Stimulated activated CD8-positive, alpha-beta memory T cell treated with anti-CD3 and anti-CD28 coated beads, Interleukin-15, amount 100 ng/mL, for 48 hours (primary cell): ENCODE measurements at regions not wholly inside any gene's neighbourhood (a gene's known extent, or its start where the extent isn't known, plus 50 kb on each side); places are given as distances from the start of the nearest gene placed in this dataset.
"Not testable (repeated sequence)": the region's sequence is repeated elsewhere in the genome, so short reads cannot be mapped to it uniquely, and the experiment has no call there.

Source experiments
- DNase-seq, 2 donors: peaks; one replicate each; pipeline ENCODE4 v3.0.0-alpha.2; 2020; ENCODE audit warnings: low read depth in 2 of 2

DNA sequence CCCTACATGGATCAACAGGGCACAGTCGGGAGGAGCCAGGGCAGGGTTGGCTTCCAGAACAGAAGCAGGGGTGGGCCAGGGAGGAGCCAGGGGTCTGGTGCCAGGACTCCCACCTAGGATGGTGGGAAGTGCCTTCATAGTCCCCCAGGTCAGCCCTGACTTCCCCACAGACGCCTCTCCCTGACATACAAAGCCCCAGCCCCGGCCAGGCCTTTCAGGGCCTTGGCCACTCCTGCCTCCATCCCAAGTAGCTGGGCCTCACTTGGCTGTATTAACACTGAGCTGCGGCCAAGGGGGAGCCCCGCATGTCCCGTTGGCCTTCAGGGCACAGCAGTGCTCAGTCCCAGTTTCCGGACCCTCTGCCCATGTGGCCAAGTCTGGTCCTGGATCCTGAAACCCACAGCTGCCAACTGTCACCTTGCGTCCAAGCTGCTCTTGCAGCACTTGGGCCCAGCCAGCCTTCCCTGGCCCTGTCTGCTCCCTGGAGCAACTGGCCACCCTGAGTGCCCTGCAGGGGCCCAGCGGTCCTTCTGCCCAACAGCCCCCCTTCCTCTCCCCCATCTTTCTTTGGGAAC, 627.8 kb downstream of the MATN1 start:
- DNase-seq: no peak

DNA sequence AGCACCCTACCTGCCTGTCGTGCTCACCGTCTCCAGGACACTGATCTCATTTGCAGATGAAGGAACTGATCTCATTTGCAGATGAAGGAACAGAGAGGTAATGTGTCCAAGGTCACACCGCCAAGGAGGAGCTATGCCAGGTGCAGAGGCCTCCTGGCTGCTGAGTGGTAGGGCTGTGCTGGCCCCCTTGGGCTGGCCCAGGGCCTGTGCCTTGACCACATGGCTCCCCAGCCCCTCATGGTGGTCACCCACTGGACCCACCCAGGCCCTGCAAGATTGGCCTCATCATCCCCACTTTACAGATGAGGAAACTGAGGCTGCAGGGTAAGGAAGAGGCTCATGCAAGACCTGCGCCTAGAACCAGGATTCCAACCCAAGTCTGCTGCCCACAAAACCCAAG, 628.3 kb downstream of the MATN1 start:
- DNase-seq: no peak

DNA sequence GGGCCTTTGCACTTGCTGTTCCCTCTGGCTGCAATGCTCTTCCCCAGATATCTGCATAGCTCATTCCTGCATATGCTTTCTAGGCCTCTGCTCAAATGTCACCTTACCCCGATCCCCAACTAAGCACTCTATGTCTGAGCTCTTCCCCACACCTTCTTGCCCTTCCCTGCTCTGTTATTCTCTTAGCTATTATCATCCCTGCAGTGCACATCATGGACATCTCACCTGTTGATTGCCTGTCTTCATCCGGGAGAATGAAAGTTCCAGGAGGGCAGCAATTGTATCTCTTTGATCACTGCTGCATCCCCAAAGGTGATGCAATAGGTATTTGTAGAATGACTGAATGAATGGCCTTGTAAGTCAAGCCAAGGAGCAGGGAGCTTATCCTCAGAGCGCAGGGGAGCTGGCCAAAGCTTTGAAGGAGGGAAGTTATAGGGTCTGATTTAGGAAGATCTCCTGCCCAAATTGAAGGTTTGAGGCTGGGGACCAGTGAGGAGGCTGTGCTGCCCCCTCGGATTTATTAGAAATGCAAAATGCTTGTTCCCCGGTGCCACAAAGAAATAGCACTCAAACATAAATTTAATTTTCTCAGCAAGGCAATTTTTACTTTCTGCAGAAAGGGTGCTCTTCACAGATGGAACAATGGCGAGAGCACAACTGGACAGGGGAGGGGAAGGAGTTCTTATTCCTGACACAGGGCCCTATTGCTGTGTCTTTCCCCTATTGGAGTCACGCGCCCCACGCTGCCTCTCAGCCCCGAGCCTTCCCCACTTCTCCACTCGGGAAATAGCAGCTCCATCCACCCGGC, 631.1 kb downstream of the MATN1 start:
- no peak for DNase-seq

DNA sequence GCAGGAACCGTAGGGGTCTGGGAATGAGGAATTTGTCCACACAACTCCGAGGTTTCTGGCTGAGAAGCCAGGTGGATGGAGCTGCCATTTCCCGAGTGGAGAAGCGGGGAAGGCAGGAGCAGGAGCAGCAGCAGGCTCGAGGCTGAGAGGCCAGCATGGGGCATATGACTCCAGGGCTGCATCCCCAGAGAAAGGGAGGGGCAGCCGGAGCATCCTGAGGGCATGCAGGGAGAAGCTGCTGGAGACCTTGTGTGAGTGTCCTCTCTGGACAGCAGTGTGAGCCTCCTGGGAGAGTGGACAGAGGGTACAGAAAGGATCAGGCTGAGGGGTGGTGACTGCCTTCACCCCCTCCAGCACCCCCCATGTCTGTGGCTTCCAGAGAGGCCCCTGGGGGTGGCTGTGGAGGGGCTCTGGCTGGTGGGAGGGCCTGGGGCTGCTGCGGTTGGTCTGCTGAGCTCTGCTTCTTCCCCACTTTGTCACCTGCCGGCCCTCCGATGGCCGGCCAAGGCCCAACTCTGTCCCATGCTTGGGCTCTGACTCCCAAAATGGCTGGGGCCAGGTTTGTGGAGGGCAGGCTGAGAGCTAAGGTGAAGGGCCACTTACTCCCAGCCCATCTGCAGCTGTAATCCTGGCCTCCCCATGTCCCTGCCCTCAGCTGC, 633.1 kb downstream of the MATN1 start:
- DNase-seq: no peak

DNA sequence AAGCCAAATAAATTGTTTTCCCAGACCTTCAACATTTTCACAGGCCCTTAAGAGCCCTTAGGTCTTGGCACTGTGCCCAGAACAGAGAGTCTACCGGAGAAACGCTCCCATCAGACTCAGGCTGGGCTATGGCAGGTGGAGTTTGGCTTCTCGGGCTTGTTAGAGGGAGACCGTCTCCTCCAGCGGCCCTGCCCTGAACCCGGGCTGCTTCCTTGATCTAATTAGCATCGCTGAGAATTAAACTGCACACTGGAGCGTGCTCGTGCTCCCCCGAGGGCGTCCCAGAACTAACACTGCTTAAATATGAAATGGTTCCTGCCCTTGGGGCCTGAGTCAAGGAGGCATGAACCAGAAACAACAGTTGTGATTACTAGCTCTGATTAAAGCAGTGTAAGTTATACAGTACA, 634.4 kb downstream of the MATN1 start:
- no peak for DNase-seq

DNA sequence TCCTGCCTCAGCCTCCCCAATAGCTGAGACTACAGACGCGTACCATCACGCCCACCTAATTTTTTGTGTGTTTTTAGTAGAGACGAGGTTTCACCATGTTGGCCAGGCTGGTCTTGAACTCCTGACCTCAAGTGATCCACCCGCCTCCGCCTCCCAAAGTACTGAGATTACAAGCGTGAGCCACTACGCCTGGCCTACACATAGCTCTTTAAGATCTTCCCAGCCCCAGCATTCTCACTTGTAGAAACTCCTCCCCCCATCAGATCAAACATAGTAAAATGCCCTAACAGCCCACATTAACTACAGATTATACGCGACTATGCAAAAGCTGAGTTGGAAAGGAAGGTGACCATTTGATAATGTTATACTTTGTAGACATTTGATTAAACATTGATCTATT, 634.8 kb downstream of the MATN1 start:
- no peak for DNase-seq

DNA sequence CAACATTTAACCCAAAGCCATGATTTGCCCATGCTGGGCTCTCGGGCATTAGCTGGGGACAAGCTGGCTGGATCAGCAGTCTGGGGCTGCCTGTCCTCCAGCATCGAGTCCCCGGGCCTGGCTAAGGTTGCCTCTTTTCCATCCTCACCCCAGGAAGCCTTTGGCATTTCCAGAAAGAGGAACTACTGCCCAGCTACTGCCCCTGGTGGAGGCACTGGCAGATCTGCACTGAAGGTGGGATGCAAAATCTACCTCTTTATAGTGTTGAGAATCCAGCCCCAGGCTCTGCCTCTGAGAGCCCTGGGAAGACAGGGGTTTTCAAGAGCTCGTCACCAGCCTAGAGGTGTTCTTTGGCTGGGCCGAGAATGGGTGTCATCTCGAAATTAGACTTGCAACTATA, 635.9 kb downstream of the MATN1 start:
- DNase-seq: no peak

DNA sequence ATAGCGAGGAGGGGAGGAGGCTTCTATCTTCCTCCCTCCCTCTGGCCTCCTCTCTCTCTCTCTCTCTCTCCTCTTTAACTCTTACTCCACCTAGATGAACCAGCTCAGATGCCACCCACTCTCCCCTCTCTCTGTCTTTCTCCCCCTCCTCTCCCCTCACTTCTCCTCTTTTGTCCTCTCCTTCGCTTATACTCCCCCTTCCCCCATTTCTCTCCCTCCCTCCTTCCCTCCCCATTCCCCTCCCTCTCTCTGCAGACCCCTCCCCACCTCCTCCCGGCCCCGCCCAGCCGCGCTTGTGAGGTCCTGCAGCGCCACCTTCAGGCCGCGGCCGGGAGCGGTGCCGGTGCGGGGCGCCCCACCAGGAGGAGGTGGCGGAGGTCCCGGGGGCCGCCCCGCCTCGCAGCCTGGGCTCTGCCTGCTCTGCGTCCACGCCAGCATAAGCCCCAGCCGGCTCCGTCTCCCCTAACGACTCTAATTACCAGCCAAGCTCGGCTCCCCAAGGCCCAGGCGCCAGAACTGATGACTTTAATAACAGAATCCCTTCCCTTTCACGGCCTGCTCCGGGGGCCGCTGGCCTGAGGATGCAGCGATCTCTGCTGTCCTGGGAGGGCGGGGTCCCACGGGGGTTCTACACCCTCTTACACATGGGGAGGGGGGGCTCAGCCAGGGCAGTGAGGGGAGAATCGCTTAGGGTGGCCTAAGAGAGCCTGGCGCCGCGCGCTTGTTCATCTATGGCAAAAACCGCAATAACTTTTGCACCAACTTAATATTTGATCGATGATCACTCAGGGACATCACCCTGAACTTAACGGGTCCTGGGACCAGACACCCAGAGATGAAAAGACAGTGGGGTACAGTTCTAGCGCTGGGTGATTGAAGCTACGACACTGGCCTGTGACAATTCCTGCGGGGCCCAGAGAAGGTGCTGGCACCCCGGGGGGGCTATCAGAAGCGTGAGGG, 637.3 kb downstream of the MATN1 start:
- DNase-seq: peak; percentile 6 to 7

DNA sequence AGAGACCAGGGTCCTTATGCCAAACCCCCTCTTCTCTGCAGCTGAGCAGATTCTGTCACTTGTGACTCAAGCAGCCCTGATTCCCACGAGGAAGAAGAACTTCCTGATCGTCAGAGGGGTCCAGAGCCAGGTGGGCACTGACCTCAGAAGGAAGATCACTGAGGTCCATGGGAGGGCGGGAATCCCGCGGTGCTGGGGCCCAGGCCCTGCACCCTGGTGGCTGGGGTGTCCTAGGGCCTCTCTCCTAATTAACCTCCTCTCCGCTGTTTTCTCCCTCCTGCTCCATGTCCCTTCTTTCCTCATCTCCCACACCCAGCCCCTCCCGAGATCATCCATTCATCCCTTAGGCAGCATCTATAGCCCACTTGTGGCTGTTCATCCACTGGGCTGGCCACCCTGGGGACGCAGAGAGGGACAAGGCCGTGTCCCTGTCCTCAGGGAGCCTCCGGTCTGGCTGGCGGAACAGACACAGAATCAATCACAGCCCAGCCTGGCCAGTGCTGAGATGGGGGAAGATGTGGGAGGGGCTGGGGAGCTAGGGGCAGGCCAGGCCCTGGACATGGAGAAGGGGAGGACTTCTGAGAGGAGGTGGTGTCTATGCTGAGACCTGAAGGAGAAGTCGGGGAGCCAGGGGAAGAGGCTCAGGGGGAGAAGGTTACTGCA, 638.3 kb downstream of the MATN1 start:
- DNase-seq: no peak

DNA sequence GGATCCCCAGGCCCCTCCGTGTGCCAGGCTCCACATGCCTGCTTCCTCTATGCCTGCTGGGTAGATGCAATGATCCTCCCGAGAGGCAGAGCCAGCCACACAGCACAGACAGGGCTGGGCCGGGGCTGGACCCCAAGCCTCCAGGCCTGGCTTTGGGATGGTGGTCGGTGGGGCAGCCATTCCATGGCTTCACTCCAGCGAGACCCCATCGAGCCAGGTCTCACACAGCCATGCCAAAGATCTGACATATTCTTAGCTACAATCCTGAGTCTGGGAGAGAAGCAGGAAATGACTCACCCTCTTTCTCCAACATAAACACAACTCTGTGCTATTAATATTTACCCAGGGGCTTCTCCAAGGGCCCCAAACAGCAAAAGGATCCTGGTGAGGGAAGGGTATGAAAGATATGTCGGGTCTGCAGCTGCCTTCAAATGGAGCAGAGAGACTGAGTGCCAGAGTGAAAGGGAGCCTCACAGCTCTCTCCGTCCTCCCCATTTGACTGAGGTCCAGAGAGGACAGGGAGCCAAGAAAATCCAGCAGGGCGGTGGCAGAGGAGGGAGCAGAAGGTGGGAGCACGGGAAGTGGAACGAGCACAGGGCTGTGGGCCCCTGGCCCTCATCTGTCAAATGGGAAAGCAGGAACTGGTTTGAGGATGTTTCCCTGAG, 639.5 kb downstream of the MATN1 start:
- DNase-seq: no peak

DNA sequence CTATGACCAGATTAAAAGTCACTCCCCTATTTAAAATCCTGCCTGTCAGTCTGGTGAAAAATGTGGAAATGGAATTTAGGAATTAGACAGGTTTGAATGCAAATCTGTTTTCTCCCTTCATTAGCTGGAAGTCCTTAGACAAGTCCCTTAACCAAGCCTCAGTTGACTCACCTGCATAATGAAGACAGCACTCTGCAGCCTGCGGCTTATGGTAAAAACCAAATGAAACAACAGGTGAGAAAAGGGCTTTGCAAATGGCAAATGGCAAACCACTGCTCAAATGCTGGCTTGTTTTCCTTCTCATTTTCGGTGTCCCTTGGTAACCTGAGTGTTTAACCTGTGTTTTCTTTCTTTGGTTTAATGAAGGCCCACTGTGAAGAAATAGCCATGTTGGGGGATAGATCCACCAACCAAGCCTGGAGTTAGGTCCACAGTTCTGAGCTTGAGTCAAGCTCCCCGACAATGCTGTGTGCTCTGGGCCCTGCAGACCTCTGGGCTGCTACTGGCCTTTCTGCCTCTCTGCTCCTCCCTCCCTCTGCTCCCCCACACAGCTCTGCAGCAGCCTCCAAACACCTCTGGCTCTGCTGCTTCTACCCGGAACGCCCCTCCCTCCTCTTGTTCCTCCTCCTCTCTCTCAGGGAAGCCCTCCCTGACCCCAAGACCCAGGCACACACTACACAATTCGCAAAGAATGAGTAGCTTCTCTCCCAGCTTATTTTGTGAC, 641.8 kb downstream of the MATN1 start:
- no peak for DNase-seq

DNA sequence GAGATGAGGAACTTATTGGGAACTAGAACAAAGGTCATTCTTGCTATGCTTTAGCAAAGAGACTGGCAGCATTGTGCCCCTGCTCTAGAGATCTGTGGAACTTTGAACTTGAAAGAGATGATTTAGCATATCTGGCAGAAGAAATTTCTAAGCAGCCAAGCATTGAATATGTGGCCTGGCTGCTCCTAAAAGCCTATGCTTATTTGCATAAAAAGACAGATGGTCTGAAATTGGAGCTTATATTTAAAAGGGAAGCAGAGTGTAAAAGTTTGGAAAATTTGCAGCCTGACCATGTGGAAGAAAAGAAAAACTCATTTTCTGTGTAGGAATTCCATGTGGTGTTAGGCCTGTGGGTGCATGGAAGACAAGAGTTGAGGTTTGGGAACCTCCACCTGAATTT, 647.5 kb downstream of the MATN1 start:
- DNase-seq: not testable (repeated sequence)

DNA sequence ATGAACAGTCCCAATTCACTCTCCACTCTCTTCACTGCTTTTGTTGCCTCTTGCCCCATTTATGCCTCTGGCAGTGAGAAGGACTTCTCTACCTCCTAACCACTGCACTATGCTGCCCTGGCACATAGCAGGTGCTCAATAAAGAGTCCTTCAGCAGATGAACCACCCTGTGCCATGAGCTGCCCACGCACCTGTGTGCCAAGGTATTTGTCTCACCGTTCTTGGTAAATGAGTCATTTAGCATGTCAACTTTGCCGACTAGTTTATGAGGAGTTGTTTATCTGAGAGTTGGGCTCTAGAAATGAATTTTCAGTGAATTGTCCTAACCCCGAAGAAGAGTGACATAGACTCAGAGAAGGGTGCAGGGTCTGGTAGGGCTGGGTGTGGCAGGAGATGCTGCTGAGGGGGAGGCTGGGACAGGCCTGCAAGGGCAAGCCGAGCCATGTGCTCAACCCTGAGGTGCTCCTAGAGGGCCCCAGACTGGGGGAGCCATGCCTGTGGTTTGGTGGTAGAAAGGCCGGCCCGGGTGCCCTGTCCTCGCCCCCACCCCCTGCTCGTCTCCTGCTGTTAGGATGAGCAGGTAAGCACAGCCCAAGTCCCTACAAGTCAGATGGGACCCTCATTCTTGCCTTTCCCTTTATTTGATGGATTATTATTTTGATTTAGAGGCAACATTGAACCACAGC, 654.5 kb downstream of the MATN1 start:
- no peak for DNase-seq

DNA sequence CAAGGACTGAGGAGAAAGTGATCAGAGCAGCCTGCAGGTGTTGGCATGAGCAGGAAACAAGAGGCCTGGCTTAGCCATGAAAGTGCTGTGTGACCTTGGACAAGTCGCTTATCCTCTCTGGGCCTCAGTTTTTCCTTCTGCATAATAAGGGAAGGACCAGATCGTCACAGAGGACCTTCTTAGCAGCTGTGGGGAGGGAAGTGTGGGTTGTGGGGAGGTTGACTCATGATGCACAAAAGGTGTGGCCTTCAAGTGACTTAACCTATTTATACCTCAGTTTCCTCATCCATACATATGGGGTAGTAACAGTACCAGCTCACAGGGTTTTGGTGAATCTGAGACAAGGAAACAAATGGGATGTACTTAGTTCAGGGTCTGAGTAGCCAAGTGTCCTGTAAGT, 658.8 kb downstream of the MATN1 start:
- DNase-seq: no peak

DNA sequence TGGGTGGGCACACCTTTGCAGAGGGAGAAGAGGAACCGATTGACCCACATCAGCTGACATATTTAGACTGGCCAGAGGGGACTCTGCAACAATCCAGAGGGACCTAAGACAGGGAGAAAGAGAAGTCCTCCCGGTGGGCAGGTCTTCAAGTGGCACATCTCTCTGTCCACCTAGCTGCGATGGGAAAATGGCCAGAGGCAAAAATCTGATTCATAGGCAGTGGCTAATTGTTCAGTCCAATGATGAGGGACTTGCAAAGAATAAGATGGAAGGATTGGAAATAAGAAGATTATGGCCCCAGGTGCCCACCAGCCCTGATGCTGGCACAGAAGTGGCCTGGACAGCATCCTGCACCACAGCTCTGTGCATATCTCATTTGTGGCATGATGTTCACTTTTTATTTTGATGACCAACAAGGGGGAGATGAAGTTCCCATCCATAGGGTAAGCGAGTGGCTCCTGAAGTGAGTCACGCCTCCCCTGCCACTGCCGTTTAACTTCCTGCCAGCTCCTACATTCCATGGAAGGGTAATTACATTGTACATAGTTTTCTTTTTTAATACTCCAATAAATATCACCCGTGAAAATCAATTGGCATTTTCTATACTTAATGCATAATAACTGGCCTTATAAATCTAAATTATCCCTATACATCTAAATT, 659.6 kb downstream of the MATN1 start:
- no peak for DNase-seq

DNA sequence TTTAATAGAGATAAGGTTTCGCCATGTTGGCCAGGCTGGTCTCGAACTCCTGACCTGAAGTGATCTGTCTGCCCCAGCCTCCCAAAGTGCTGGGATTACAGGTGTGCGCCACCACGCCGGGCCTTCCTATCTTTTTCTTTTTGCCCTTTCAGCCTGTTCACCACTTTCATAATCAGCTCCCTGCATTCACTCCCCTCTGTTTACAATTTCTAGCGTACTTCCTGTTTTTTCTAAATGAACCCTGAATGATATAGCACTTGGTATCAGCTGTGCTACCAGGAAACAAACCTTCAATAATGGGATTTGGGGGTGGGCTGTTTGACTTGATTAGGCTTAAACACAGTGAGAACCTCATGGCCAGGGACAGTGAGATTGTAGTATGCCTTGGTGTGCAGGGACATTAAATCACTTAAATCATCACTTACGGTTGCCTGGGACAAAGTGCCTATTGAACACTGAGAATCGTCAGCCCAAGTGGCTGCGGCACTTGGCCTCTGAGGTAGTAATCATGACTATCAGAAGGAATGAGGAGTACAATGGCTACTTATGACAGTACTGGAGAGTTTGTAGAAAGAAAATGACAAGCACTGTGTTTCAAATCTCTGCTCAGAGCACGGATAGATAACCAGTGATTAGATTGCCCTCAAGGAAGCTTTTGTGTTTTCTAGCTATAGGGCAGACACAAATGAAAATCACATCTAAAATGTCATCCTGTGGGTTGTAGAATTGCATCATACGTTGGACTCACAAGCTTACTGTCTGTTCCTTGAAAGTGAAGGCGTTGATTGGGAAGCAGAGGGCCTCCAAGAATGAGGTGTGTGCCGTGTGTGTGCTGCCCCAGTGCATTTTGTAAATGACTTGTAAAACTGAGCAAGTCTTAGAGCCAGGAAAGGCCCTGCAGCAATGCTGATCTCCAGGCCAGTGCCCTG, 661.8 kb downstream of the MATN1 start:
- no peak for DNase-seq

DNA sequence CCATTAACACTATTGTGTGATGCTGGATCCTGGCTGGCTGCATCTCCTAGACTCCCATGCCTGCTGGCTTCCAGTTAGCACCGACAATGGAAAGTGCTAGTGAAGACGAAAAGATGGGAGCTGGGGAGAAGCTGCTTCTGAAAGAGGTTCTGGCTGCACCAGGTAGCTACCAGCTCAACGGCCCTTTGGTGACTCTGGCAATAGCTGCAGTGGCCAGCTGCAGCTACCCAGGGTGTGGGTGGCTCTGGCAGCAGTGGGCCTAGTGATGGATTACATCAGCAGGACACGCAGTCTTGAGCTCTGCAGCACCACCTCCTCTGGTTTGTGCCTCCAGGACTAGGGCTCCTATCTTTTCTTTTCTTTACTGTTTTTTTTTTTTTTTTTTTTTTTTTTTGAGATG, 662.6 kb downstream of the MATN1 start:
- no peak for DNase-seq

DNA sequence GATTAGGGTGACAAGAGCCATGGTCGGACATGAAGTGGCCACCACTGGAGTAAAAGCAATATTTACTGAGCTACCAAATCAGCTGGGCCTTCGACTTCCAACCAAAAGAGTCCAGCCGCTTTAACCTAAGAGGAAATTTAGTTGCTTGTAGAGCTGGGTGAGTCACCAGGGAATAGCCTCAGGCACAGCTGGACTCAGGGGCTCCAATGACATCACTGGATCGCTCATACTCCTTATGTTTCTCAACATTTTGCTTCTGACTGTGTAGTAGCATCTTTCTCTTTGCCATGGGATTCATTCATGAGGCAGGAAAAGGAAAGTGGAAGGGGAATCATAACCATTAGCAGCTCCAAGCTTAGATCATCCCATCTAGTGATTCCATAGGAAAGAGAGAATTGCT, 664.4 kb downstream of the MATN1 start:
- no peak for DNase-seq
